Adrenal gland (tissue), 5 donors: ENCODE measurements at regions not wholly inside any gene's neighbourhood (a gene's known extent, or its start where the extent isn't known, plus 50 kb on each side); places are given as distances from the start of the nearest gene placed in this dataset.

ENCODE experiments used
- CTCF ChIP-seq, 6 experiments: fragments of 450-650 bp in 4 of 6; fragments of 200-600 bp in 2 of 6; sonication (generic) in 1 of 6; IDR thresholded peaks; 1 replicate in 5 of 6; 2 replicates in 1 of 6; pipeline versions ENCODE4 v1.5.1 to v1.8.0; 2016 to 2021; ENCODE audit warnings: antibody characterized with exemption in 6 of 6, mild to moderate bottlenecking in 2 of 6, moderate library complexity in 1 of 6
- POLR2A ChIP-seq, 2 donors: fragments of 450-650 bp; IDR thresholded peaks; one replicate each; pipeline ENCODE4 v1.6.1; 2017; ENCODE audit warnings: antibody characterized with exemption in 2 of 2, mild to moderate bottlenecking in 2 of 2, moderate library complexity in 1 of 2
- donor health status: DM: no; HTN: no; CAD: no.

- TF ChIP-seq POLR2A (IDR thresholded peaks at IDR 0.05) (no peak), CTCF (IDR thresholded peaks at IDR 0.05) (no peak)
Observed at GRCh38 chr21:18899261-18899660, 495.7 kb upstream of the TMPRSS15 start.
